ENCODE measurements at regions not wholly inside any gene's neighbourhood (a gene's known extent, or its start where the extent isn't known, plus 50 kb on each side); places are given as distances from the start of the nearest gene placed in this dataset.

DNA sequence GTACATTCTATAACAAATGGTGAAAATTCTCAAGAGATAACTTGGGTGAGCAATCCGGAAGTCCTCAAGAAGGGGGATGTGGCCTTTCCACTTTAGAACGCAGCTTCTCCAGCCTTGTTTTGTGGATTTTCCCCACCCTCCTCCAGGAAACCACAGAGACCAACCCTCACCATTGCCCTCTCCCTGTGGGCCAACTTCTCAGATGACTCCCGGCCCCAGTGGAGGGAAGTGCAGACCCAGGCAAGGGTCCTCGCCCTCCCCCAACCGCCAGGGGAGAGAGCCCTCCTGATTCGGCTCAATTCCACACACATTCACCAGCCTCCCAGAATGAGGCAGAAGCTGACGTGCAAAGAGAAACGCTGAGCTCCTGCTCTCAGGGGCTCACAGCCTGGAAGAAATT is 277.2 kb downstream of the EIPR1 start:
- WGBS (ENCODE audit: low lambda C conversion rate, missing lambda C conversion rate): 83% methylated on average over 8 of the region's 8 CpGs
- Histone ChIP-seq H3K4me1 (ENCODE audit: insufficient read depth) (peaks cover 3% of the 10 kb centered on the region), H3K4me2 (no peak overlapping the region), H2AFZ (no peak overlapping the region), H3K79me2 (no peaks in the 10 kb centered on the region), H3K36me3 (replicated peaks; ENCODE audit: insufficient read depth, low read depth) (no peaks in the 10 kb centered on the region), H3K9me3 (ENCODE audit: low read depth) (no peaks in the 10 kb centered on the region), H3K27me3 (no peaks in the 10 kb centered on the region), H3K4me3 (no peak overlapping the region), H3K9me2 (replicated peaks; ENCODE audit: insufficient read depth) (no peaks in the 10 kb centered on the region), H3K27ac (no peak overlapping the region), H4K20me1 (ENCODE audit: insufficient read depth, poor library complexity, severe bottlenecking) (no peaks in the 10 kb centered on the region)
- TF ChIP-seq EZH2phosphoT487 (IDR thresholded peaks at IDR 0.05; ENCODE audit: low read depth, severe bottlenecking, unreplicated experiment) (no peak), EZH2 (IDR thresholded peaks at IDR 0.05; ENCODE audit: borderline replicate concordance) (no peak)
- TF ChIP-seq, protein P1, sequence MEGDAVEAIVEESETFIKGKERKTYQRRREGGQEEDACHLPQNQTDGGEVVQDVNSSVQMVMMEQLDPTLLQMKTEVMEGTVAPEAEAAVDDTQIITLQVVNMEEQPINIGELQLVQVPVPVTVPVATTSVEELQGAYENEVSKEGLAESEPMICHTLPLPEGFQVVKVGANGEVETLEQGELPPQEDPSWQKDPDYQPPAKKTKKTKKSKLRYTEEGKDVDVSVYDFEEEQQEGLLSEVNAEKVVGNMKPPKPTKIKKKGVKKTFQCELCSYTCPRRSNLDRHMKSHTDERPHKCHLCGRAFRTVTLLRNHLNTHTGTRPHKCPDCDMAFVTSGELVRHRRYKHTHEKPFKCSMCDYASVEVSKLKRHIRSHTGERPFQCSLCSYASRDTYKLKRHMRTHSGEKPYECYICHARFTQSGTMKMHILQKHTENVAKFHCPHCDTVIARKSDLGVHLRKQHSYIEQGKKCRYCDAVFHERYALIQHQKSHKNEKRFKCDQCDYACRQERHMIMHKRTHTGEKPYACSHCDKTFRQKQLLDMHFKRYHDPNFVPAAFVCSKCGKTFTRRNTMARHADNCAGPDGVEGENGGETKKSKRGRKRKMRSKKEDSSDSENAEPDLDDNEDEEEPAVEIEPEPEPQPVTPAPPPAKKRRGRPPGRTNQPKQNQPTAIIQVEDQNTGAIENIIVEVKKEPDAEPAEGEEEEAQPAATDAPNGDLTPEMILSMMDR (IDR thresholded peaks at IDR 0.05; ENCODE audit: poor library complexity): no peak
- DNase-seq (ENCODE audit: low spot score): no peak

DNA sequence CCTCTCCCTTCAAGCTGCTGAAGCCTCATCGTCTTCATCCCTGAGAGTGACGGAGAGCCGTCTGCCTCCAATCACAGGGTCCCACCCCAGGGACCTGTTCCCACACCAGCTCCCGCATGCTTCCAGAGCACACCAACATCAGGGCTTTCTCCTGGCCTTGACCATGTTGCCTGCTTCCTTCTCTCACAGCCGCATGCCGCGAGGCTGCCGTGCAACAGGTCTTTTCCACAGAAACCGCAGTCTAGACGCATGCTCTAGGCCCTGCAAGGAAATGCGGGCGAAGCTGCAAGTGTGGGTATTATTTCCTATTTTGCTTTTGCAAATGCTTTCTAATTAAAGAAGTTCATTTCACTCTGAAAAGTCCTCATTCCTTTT is 277.8 kb downstream of the EIPR1 start:
- DNase-seq (ENCODE audit: low spot score): no peak
- Histone ChIP-seq H3K36me3 (replicated peaks; ENCODE audit: insufficient read depth, low read depth) (no peaks in the 10 kb centered on the region), H3K4me1 (ENCODE audit: insufficient read depth) (no peaks in the 10 kb centered on the region), H3K9me2 (replicated peaks; ENCODE audit: insufficient read depth) (no peaks in the 10 kb centered on the region), H3K4me2 (no peak overlapping the region), H3K79me2 (no peaks in the 10 kb centered on the region), H2AFZ (no peak overlapping the region), H3K27ac (no peak overlapping the region), H3K4me3 (no peak overlapping the region), H3K9me3 (ENCODE audit: low read depth) (no peaks in the 10 kb centered on the region), H3K27me3 (no peaks in the 10 kb centered on the region), H4K20me1 (ENCODE audit: insufficient read depth, poor library complexity, severe bottlenecking) (no peaks in the 10 kb centered on the region)
- 97% methylated on average over 12 of the region's 12 CpGs for WGBS (ENCODE audit: low lambda C conversion rate, missing lambda C conversion rate)
- no peak for TF ChIP-seq EZH2 (IDR thresholded peaks at IDR 0.05; ENCODE audit: borderline replicate concordance)
- no peak for TF ChIP-seq EZH2phosphoT487 (IDR thresholded peaks at IDR 0.05; ENCODE audit: low read depth, severe bottlenecking, unreplicated experiment)
- TF ChIP-seq, protein P1 (IDR thresholded peaks at IDR 0.05; ENCODE audit: poor library complexity): no peak

DNA sequence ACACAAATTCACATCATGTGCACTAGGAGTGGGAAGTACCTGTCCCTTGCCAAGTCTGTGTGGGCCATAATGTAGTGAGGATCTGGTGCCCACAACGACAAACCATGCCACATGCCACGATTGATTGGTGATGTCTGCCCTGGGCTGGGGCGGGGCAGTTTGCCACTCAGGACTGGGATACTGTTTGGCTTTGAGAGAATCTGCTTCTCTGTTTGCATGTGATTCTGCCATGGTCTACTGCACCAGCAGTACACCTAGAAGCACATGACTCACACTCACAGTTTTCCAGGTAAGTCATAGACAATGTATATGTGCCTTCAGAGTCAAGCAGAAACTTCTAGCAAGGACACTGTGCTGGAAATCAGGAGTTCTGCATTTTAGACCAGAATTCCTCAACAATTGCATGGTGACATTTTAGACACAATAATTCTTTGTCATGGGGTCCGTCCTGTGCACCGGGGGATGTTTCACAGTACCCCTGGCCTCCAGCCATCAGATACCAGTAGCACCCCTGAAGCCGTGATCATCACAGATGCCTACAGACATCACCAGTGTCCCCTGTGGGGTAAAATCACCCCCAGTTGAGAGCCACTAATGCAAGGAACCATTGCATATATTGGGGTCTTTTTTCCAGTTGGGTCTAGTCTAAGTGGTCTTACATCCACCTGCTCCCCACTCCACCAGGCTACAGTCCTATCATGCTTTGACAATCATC is 278.3 kb downstream of the EIPR1 start:
- 98% methylated on average over 6 of the region's 6 CpGs for WGBS (ENCODE audit: low lambda C conversion rate, missing lambda C conversion rate)

More for the DNA sequence above, 278.3 kb downstream of the EIPR1 start:
- Histone ChIP-seq H3K4me1 (ENCODE audit: insufficient read depth) (no peaks in the 10 kb centered on the region), H3K9me3 (ENCODE audit: low read depth) (no peaks in the 10 kb centered on the region), H2AFZ (no peak overlapping the region), H3K36me3 (replicated peaks; ENCODE audit: insufficient read depth, low read depth) (no peaks in the 10 kb centered on the region), H3K4me3 (no peak overlapping the region), H3K4me2 (no peak overlapping the region), H3K27ac (no peak overlapping the region), H4K20me1 (ENCODE audit: insufficient read depth, poor library complexity, severe bottlenecking) (no peaks in the 10 kb centered on the region), H3K9me2 (replicated peaks; ENCODE audit: insufficient read depth) (no peaks in the 10 kb centered on the region), H3K27me3 (no peaks in the 10 kb centered on the region), H3K79me2 (no peaks in the 10 kb centered on the region)
- DNase-seq (ENCODE audit: low spot score): no peak
- TF ChIP-seq EZH2 (IDR thresholded peaks at IDR 0.05; ENCODE audit: borderline replicate concordance) (no peak), EZH2phosphoT487 (IDR thresholded peaks at IDR 0.05; ENCODE audit: low read depth, severe bottlenecking, unreplicated experiment) (no peak)
- TF ChIP-seq, protein P1 (IDR thresholded peaks at IDR 0.05; ENCODE audit: poor library complexity): no peak
